ENCODE measurements at regions not wholly inside any gene's neighbourhood (a gene's known extent, or its start where the extent isn't known, plus 50 kb on each side); places are given as distances from the start of the nearest gene placed in this dataset.

DNA sequence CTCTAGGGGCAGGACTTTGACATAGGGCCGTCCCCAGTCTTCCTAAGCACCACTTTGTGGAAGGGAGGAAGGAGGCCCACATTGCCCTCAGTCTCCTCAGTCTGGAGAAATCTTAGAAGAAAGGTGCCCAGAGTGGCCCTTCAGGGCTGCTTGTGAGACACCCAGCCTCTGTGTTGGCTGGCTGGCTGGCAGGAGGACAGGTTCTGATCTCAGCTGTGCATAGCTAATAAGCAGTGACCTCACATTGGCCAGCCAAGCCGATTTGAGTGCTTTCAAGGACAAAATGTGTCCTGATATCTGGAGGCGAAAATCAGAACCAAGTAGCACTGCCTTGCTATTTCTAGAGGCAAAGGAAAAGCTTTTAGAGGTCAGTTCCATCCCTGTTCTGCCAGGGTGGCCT lies 211.5 kb downstream of the BCOR start:
- Histone ChIP-seq H4K20me1 (replicated peaks; ENCODE audit: control insufficient read depth, insufficient read depth, low read length) (no peaks in the 10 kb centered on the region), H3K36me3 (ENCODE audit: control insufficient read depth, insufficient read depth, low read length) (no peaks in the 10 kb centered on the region), H3K9me1 (ENCODE audit: control insufficient read depth, insufficient read depth, low read length) (no peaks in the 10 kb centered on the region), H3K4me2 (ENCODE audit: insufficient read depth, low read length) (no peak overlapping the region), H3K79me2 (ENCODE audit: control insufficient read depth, insufficient read depth, low read length) (no peaks in the 10 kb centered on the region), H2AFZ (ENCODE audit: low read depth, low read length) (no peak overlapping the region), H3K27ac (ENCODE audit: extremely low read depth, low read depth, low read length) (no peak overlapping the region), H3K4me3 (no peak overlapping the region), H3K4me1 (replicated peaks in 1 of 2; ENCODE audit: control insufficient read depth in 2 of 2, insufficient read depth in 2 of 2, low read length in 2 of 2) (no peaks in the 10 kb centered on the region), H3K9ac (ENCODE audit: insufficient read depth in 1 of 2, low read depth in 2 of 2, low read length in 2 of 2) (no peak overlapping the region), H3K9me3 (replicated peaks; ENCODE audit: control insufficient read depth, insufficient read depth, low read depth, low read length) (no peaks in the 10 kb centered on the region), H3K27me3 (ENCODE audit: control insufficient read depth in 2 of 2, insufficient read depth in 2 of 2, low read length in 2 of 2) (peaks cover 0 to 5% of the 10 kb centered on the region in 2 experiments; a peak in 1 of 5 replicates)
- WGBS (ENCODE audit: insufficient coverage, low coverage, missing lambda C conversion rate): 21% methylated on average over 3 of the region's 3 CpGs
- no TSS peak for BruUV-seq (replicated peaks)
- CTCF ChIA-PET (ENCODE audit: low intra/inter-chr PET ratio): no interaction called here
- DNase-seq (ENCODE audit: extremely low read depth in 1 of 4, low spot score in 3 of 4): no peak
- in situ Hi-C loops (cut with MboI): no loop called here
- intact Hi-C loops (cut with micrococcal nuclease): no loop called here
- no peak for FAIRE-seq
- no peak for ATAC-seq
- no peak for TF ChIP-seq CREM (IDR thresholded peaks at IDR 0.05; ENCODE audit: low read depth)
- POLR2A ChIA-PET: interaction anchor here (0.6 kb wide), 2 partner anchors 117 to 1447 kb away, joined by 3 read pairs; no protein-coding TSS in a partner anchor

DNA sequence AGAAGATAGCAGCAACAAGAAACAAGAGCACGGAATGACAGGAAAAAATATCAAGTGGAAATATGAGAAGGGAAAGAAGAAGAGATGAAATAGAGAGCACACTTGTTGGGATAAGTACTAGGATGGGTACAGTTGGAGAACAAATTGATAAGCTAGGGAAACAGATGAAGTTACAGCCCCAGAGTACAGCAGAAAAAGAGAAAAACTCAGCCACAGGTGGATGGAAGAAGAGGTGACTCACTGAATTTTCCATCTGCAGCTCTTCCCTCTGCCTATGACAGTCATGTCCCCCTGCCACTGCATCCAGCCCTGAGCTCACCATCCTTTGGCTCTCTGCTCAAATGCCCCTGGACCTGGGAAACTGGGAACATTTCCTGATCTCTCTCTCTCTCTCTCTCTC lies 209.0 kb downstream of the BCOR start:
- intact Hi-C loops (cut with micrococcal nuclease) (no loop called here), in situ Hi-C loops (cut with MboI) (no loop called here)
- DNase-seq (ENCODE audit: extremely low read depth in 1 of 4, low spot score in 3 of 4) (no peak), ATAC-seq (no peak), FAIRE-seq (no peak)
- BruUV-seq (replicated peaks): no TSS peak
- Histone ChIP-seq H3K79me2 (ENCODE audit: control insufficient read depth, insufficient read depth, low read length) (no peaks in the 10 kb centered on the region), H3K36me3 (ENCODE audit: control insufficient read depth, insufficient read depth, low read length) (no peaks in the 10 kb centered on the region), H3K9ac (ENCODE audit: insufficient read depth in 1 of 2, low read depth in 2 of 2, low read length in 2 of 2) (no peak overlapping the region), H3K4me2 (ENCODE audit: insufficient read depth, low read length) (no peak overlapping the region), H3K9me1 (ENCODE audit: control insufficient read depth, insufficient read depth, low read length) (no peaks in the 10 kb centered on the region), H4K20me1 (replicated peaks; ENCODE audit: control insufficient read depth, insufficient read depth, low read length) (no peaks in the 10 kb centered on the region), H3K27me3 (ENCODE audit: control insufficient read depth in 2 of 2, insufficient read depth in 2 of 2, low read length in 2 of 2) (peaks cover 0 to 5% of the 10 kb centered on the region in 2 experiments; a peak in 1 of 5 replicates), H3K9me3 (replicated peaks; ENCODE audit: control insufficient read depth, insufficient read depth, low read depth, low read length) (no peaks in the 10 kb centered on the region), H3K27ac (ENCODE audit: extremely low read depth, low read depth, low read length) (no peak overlapping the region), H2AFZ (ENCODE audit: low read depth, low read length) (no peak overlapping the region), H3K4me3 (no peak overlapping the region), H3K4me1 (replicated peaks in 1 of 2; ENCODE audit: control insufficient read depth in 2 of 2, insufficient read depth in 2 of 2, low read length in 2 of 2) (no peaks in the 10 kb centered on the region)
- CTCF ChIA-PET (ENCODE audit: low intra/inter-chr PET ratio): no interaction called here
- WGBS (ENCODE audit: insufficient coverage, low coverage, missing lambda C conversion rate): 0% methylated on average over 1 of the region's 1 CpG
- POLR2A ChIA-PET: no interaction called here
- TF ChIP-seq, protein P1, sequence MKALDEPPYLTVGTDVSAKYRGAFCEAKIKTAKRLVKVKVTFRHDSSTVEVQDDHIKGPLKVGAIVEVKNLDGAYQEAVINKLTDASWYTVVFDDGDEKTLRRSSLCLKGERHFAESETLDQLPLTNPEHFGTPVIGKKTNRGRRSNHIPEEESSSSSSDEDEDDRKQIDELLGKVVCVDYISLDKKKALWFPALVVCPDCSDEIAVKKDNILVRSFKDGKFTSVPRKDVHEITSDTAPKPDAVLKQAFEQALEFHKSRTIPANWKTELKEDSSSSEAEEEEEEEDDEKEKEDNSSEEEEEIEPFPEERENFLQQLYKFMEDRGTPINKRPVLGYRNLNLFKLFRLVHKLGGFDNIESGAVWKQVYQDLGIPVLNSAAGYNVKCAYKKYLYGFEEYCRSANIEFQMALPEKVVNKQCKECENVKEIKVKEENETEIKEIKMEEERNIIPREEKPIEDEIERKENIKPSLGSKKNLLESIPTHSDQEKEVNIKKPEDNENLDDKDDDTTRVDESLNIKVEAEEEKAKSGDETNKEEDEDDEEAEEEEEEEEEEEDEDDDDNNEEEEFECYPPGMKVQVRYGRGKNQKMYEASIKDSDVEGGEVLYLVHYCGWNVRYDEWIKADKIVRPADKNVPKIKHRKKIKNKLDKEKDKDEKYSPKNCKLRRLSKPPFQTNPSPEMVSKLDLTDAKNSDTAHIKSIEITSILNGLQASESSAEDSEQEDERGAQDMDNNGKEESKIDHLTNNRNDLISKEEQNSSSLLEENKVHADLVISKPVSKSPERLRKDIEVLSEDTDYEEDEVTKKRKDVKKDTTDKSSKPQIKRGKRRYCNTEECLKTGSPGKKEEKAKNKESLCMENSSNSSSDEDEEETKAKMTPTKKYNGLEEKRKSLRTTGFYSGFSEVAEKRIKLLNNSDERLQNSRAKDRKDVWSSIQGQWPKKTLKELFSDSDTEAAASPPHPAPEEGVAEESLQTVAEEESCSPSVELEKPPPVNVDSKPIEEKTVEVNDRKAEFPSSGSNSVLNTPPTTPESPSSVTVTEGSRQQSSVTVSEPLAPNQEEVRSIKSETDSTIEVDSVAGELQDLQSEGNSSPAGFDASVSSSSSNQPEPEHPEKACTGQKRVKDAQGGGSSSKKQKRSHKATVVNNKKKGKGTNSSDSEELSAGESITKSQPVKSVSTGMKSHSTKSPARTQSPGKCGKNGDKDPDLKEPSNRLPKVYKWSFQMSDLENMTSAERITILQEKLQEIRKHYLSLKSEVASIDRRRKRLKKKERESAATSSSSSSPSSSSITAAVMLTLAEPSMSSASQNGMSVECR (CRISPR knock-in tag; IDR thresholded peaks at IDR 0.05): no peak
- TF ChIP-seq SIX5 (IDR thresholded peaks at IDR 0.05; ENCODE audit: borderline replicate concordance in 1 of 2, insufficient read depth in 1 of 2, low read depth in 1 of 2, low read length in 2 of 2) (no peak), HNRNPUL1 (IDR thresholded peaks at IDR 0.05; ENCODE audit: low read length) (no peak), CCNT2 (IDR thresholded peaks at IDR 0.05; ENCODE audit: borderline replicate concordance, extremely low read depth, insufficient read length, low read depth, low read length) (no peak), MECOM (CRISPR knock-in tag; IDR thresholded peaks at IDR 0.05) (no peak)
- TF ChIP-seq, protein P2, sequence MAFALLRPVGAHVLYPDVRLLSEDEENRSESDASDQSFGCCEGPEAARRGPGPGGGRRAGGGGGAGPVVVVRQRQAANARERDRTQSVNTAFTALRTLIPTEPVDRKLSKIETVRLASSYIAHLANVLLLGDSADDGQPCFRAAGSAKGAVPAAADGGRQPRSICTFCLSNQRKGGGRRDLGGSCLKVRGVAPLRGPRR (CRISPR knock-in tag; IDR thresholded peaks at IDR 0.05): no peak
